ENCODE measurements at regions not wholly inside any gene's neighbourhood (a gene's known extent, or its start where the extent isn't known, plus 50 kb on each side); places are given as distances from the start of the nearest gene placed in this dataset.

GRCh38 chr20:7428946-7429345, 511.3 kb downstream of the HAO1 start:
- no peak for DNase-seq

GRCh38 chr20:7432612-7433011, 507.6 kb downstream of the HAO1 start:
- DNase-seq, result no peak

GRCh38 chr20:7437311-7437710, 502.9 kb downstream of the HAO1 start:
- no peak for DNase-seq

GRCh38 chr20:7449269-7449668, 491.0 kb downstream of the HAO1 start:
- no peak for DNase-seq

GRCh38 chr20:7452890-7453289, 487.4 kb downstream of the HAO1 start:
- DNase-seq, result no peak

GRCh38 chr20:7454047-7454446, 486.2 kb downstream of the HAO1 start:
- DNase-seq, result no peak

GRCh38 chr20:7458459-7458858, 481.8 kb downstream of the HAO1 start:
- DNase-seq, result no peak

GRCh38 chr20:7459083-7459482, 481.2 kb downstream of the HAO1 start:
- no peak for DNase-seq

- DNase-seq, result no peak
Observed at GRCh38 chr20:7463290-7463689, 477.0 kb downstream of the HAO1 start.

GRCh38 chr20:7470912-7471311, 469.3 kb downstream of the HAO1 start:
- no peak for DNase-seq

GRCh38 chr20:7490288-7490687, 450.0 kb downstream of the HAO1 start:
- DNase-seq, result no peak

- DNase-seq, result no peak
Observed at GRCh38 chr20:7492257-7492656, 448.0 kb downstream of the HAO1 start.

GRCh38 chr20:7493311-7493710, 446.9 kb downstream of the HAO1 start:
- DNase-seq, result no peak

- DNase-seq, result no peak
Observed at GRCh38 chr20:7496394-7496991, 443.8 kb downstream of the HAO1 start.

- DNase-seq, result no peak
Observed at GRCh38 chr20:7497985-7498384, 442.3 kb downstream of the HAO1 start.

- no peak for DNase-seq
Observed at GRCh38 chr20:7499201-7499600, 441.1 kb downstream of the HAO1 start.

- DNase-seq, result no peak
Observed at GRCh38 chr20:7500231-7500663, 440.0 kb downstream of the HAO1 start.

- DNase-seq, result no peak
Observed at GRCh38 chr20:7503501-7503900, 436.8 kb downstream of the HAO1 start.

GRCh38 chr20:7505152-7505834, 435.0 kb downstream of the HAO1 start:
- DNase-seq, result no peak

- DNase-seq, result no peak
Observed at GRCh38 chr20:7505835-7506221, 434.4 kb downstream of the HAO1 start.

GRCh38 chr20:7516621-7517111, 423.6 kb downstream of the HAO1 start:
- no peak for DNase-seq

GRCh38 chr20:7520361-7520760, 419.9 kb downstream of the HAO1 start:
- no peak for DNase-seq

GRCh38 chr20:7523288-7523687, 417.0 kb downstream of the HAO1 start:
- no peak for DNase-seq

GRCh38 chr20:7540018-7540417, 400.2 kb downstream of the HAO1 start:
- no peak for DNase-seq

- DNase-seq, result no peak
Observed at GRCh38 chr20:7540923-7541322, 399.3 kb downstream of the HAO1 start.
